Prostate gland (tissue), 2 donors: ENCODE measurements at regions not wholly inside any gene's neighbourhood (a gene's known extent, or its start where the extent isn't known, plus 50 kb on each side); places are given as distances from the start of the nearest gene placed in this dataset.

Experiments
- CTCF ChIP-seq, 4 experiments: fragments of 200-600 bp in 2 of 4; fragments of 450-650 bp in 2 of 4; sonication (generic) in 2 of 4; IDR thresholded peaks; 1 replicate in 3 of 4; 2 replicates in 1 of 4; pipeline ENCODE4 v1.5.1; 2016 to 2019; ENCODE audit warnings: antibody characterized with exemption in 4 of 4, mild to moderate bottlenecking in 2 of 4, moderate library complexity in 2 of 4
- POLR2A ChIP-seq: fragments of 450-650 bp; IDR thresholded peaks from one replicate; pipeline ENCODE4 v1.6.1; 2016; ENCODE audit warnings: antibody characterized with exemption, mild to moderate bottlenecking
- POLR2AphosphoS5 ChIP-seq: sonication (generic); formaldehyde crosslinking; IDR thresholded peaks from one replicate; pipeline ENCODE4 v1.6.1; 2017; ENCODE audit warnings: antibody characterized with exemption

- TF ChIP-seq CTCF (IDR thresholded peaks at IDR 0.05) = no peak
- no peak for TF ChIP-seq POLR2A
- TF ChIP-seq POLR2AphosphoS5 = no peak
Observed at GRCh38 chr1:4165686-4166300, 265.7 kb upstream of the C1orf174 start.
